Cardiac fibroblast (primary cell): ENCODE measurements at regions not wholly inside any gene's neighbourhood (a gene's known extent, or its start where the extent isn't known, plus 50 kb on each side); places are given as distances from the start of the nearest gene placed in this dataset.
"Not testable (repeated sequence)": the region's sequence is repeated elsewhere in the genome, so short reads cannot be mapped to it uniquely, and the experiment has no call there.

Experiments
- DNase-seq, 2 donors: peaks; one replicate each; pipeline versions ENCODE4 v3.0.0 to v3.0.0-alpha.2; 2010; ENCODE audit warnings: low read depth in 2 of 2
- H3K4me3 ChIP-seq, 2 donors: replicated peaks in 1 of 2; 1 replicate in 1 of 2; 2 replicates in 1 of 2; pipeline ENCODE4 v1.5.1; 2011; ENCODE audit warnings: low read depth in 2 of 2, low read length in 2 of 2, mild to moderate bottlenecking in 2 of 2, moderate library complexity in 1 of 2
- TF ChIP-seq, protein P1 (sequence below): IDR thresholded peaks from one replicate; pipeline ENCODE4 v1.5.1; 2011; ENCODE audit warnings: low read depth, mild to moderate bottlenecking, low read length, inconsistent platforms

DNA sequence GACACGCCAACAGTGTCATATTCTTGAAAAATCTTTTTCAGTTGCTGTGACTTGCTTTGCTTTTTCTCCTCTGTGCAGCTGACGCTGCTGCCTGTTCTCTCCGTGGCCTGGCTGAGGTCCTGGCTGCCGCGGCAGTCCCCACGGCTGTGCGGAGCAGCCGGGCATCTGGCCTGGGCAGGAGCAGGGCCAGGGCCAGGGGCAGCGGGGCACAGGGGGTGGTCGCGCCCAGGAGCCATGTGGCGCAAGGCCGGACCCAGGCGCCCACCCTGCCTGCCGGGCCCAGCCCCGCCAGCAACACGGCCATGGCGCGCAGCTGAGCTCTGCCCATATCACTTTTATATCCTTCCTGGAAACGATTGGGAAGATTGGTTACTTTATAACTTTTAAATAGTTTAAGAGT, 109.4 kb upstream of the ACBD5 start:
- H3K4me3 ChIP-seq: no peak overlapping the region
- DNase-seq: no peak
- TF ChIP-seq, protein P1, sequence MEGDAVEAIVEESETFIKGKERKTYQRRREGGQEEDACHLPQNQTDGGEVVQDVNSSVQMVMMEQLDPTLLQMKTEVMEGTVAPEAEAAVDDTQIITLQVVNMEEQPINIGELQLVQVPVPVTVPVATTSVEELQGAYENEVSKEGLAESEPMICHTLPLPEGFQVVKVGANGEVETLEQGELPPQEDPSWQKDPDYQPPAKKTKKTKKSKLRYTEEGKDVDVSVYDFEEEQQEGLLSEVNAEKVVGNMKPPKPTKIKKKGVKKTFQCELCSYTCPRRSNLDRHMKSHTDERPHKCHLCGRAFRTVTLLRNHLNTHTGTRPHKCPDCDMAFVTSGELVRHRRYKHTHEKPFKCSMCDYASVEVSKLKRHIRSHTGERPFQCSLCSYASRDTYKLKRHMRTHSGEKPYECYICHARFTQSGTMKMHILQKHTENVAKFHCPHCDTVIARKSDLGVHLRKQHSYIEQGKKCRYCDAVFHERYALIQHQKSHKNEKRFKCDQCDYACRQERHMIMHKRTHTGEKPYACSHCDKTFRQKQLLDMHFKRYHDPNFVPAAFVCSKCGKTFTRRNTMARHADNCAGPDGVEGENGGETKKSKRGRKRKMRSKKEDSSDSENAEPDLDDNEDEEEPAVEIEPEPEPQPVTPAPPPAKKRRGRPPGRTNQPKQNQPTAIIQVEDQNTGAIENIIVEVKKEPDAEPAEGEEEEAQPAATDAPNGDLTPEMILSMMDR: no peak

DNA sequence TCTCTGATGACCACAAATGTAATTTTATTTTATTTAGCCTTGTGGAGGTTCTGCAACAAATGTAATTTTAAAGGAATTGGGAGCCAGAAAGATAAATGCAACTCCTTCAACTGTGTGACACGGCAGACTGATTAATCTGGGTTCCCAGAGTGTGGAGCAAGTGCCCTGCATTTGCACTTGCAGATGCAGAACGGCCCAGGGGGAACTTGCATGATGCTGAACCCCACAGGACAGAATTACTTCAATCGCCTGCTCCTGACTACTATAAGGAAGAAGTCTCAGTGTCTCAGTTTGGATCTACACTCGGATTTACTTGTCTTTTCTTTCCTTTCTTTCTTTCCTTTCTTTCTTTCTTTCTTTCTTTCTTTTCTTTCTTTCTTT, 107.2 kb upstream of the ACBD5 start:
- not testable (repeated sequence) for DNase-seq, H3K4me3 ChIP-seq

- no peak overlapping the region for H3K4me3 ChIP-seq
- TF ChIP-seq, protein P1: no peak
- DNase-seq: no peak
Measured at GRCh38 chr10:27345455-27345920, 104.9 kb upstream of the ACBD5 start.

- no peak for DNase-seq
- TF ChIP-seq, protein P1: no peak
- H3K4me3 ChIP-seq: no peak overlapping the region
Measured at GRCh38 chr10:27344568-27345454, 104.2 kb upstream of the ACBD5 start.

GRCh38 chr10:27341001-27341400, 100.4 kb upstream of the ACBD5 start:
- H3K4me3 ChIP-seq: no peak overlapping the region
- DNase-seq: no peak
- TF ChIP-seq, protein P1: no peak

- not testable (repeated sequence) for H3K4me3 ChIP-seq, DNase-seq
Measured at GRCh38 chr10:27335246-27335645, 94.6 kb upstream of the ACBD5 start.

DNA sequence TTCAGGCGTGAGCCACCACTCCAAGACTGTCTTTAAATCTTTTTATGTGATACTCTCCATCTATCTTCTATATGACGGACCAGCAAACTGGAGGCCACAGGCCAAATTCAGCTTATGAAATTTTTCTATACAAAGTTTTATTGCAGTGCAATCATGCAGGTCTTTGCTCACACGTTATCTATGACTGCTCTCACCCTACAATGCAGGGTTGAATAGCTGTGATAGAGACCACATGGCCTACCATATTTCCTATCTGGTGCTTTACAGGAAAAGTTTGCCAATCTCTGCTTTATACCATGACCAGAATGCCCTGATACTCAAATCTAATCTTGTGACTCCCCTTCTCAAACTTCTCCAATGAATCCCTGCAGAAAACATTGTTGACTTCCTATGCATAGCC, 89.5 kb upstream of the ACBD5 start:
- DNase-seq: no peak
- H3K4me3 ChIP-seq: no peak overlapping the region
- TF ChIP-seq, protein P1: no peak

DNA sequence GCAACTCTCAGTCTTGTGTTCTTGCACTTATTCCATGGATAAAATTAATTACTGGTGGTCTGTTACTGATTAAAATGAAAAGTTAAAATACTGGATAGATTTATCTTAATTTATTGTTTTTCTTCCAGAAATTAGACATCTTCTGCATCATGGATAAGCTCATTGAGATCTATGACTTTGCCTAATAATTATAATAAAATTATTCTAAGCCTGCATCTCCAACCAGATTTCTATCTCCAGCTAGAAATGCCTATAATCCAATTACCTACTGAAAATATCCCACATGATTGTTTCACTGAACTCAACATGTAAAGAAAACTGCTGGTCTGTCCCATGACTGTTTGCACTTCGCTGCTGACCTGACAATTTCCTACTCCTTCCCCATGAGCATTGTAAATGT, 88.3 kb upstream of the ACBD5 start:
- DNase-seq: no peak
- no peak overlapping the region for H3K4me3 ChIP-seq
- TF ChIP-seq, protein P1: no peak

- H3K4me3 ChIP-seq, DNase-seq: not testable (repeated sequence)
Measured at GRCh38 chr10:27326748-27327147, 86.2 kb upstream of the ACBD5 start.
